GM12873 (cell line): ENCODE measurements at regions not wholly inside any gene's neighbourhood (a gene's known extent, or its start where the extent isn't known, plus 50 kb on each side); places are given as distances from the start of the nearest gene placed in this dataset.

Source experiments
- CTCF ChIP-seq: IDR thresholded peaks from 2 replicates; pipeline ENCODE4 v1.5.1; 2012; ENCODE audit warnings: low read depth, mild to moderate bottlenecking, moderate library complexity, low read length, control low read depth; ENCODE audit not compliant: insufficient read depth; ENCODE audit errors: missing control alignments

- TF ChIP-seq CTCF: no peak
These were observed 344.1 kb downstream of the TMEM38B start for GRCh38 chr9:106038266-106039001.

GRCh38 chr9:106039151-106039935 is 345.0 kb downstream of the TMEM38B start:
- no peak for TF ChIP-seq CTCF

GRCh38 chr9:106051545-106051944 is 357.2 kb downstream of the TMEM38B start:
- no peak for TF ChIP-seq CTCF

GRCh38 chr9:106052166-106052565 is 357.8 kb downstream of the TMEM38B start:
- no peak for TF ChIP-seq CTCF

GRCh38 chr9:106052735-106053134 is 358.4 kb downstream of the TMEM38B start:
- TF ChIP-seq CTCF: no peak

- TF ChIP-seq CTCF: no peak
These were observed 362.0 kb downstream of the TMEM38B start for GRCh38 chr9:106056328-106056727.

- TF ChIP-seq CTCF: no peak
These were observed 364.1 kb downstream of the TMEM38B start for GRCh38 chr9:106058460-106058859.
